Motor neuron (in vitro differentiated cells): ENCODE measurements at regions not wholly inside any gene's neighbourhood (a gene's known extent, or its start where the extent isn't known, plus 50 kb on each side); places are given as distances from the start of the nearest gene placed in this dataset.

Source experiments
- ATAC-seq, 8 experiments: fragments of 200-7000 bp; cut with Tn5 transposase; replicated peaks in 6 of 8; 2 replicates each; pipeline ENCODE4 v1.8.0; 2021; ENCODE audit warnings: mild to moderate bottlenecking in 8 of 8, moderate library complexity in 8 of 8
- H3K27ac ChIP-seq, 2 donors: fragments of 250-450 bp; sonication (Bioruptor Pico); 2 replicates each; pipeline ENCODE4 v1.9.0; 2021; ENCODE audit warnings: antibody characterized with exemption in 2 of 2, mild to moderate bottlenecking in 2 of 2, moderate library complexity in 1 of 2
- H3K4me1 ChIP-seq, 2 donors: fragments of 250-450 bp; sonication (Bioruptor Pico); replicated peaks in 1 of 2; 2 replicates each; pipeline ENCODE4 v1.6.1; 2021; ENCODE audit warnings: antibody characterized with exemption in 2 of 2, mild to moderate bottlenecking in 2 of 2, moderate library complexity in 1 of 2
- H3K4me3 ChIP-seq, 5 donors: fragments of 250-450 bp; sonication (Bioruptor Pico); 2 replicates each; pipeline ENCODE4 v1.9.0; 2021; ENCODE audit warnings: antibody characterized with exemption in 5 of 5, mild to moderate bottlenecking in 5 of 5, moderate library complexity in 4 of 5
- WGBS, 10 experiments: fragments of 450-650 bp; shearing (Covaris generic); methylation state at CpG; one replicate each; pipeline ENCODE4 v1.0.0; 2022; 5-methylcytosine and 5-hydroxymethylcytosine counted together
- in situ Hi-C, 9 experiments: fragments of 400-800 bp; cut with MboI; loops; one replicate each; pipeline ENCODE4 v1.15.0; 2021; ENCODE audit warnings: low sequenced_read_pairs in 9 of 9, low pct_unique_long_range_greater_than_20kb in 2 of 9; ENCODE audit not compliant: unreplicated experiment in 9 of 9

DNA sequence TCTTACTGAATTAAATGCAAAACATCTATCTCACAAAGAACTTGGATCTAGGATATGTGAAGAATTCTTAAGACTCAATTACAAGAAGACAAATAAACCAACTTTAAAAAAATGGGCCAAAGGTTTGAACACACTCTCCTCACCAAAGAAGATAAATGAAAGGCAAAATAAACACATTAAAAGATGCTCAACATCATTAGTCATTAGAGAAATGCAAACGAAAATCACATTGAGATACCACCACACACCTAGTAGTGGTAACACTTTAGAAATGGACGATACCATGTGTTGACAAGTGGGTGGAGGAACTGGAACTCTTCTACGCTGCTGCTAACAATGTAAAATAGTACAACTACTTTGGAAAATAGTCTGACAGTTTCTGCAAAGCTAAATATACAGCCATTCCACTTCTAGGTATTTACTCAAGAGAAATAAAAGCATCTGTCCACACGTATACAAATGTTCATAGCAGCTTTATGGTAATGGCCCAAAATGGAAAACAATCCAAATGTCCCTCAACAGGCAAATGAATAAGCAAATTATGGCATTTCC, 194.3 kb downstream of the RHOU start:
- H3K4me1 ChIP-seq = peaks cover 17 to 24% of the 10 kb centered on the region in 2 donors
- H3K4me3 ChIP-seq = no peak overlapping the region
- no peak overlapping the region for H3K27ac ChIP-seq
- in situ Hi-C loops = no loop called here
- WGBS, 10 experiments = 0 to 100% (median 83%) methylated on average over 1 to 4 of the region's 4 CpGs
- ATAC-seq = peak in 2 of 8 experiments; percentile 11 to 21

DNA sequence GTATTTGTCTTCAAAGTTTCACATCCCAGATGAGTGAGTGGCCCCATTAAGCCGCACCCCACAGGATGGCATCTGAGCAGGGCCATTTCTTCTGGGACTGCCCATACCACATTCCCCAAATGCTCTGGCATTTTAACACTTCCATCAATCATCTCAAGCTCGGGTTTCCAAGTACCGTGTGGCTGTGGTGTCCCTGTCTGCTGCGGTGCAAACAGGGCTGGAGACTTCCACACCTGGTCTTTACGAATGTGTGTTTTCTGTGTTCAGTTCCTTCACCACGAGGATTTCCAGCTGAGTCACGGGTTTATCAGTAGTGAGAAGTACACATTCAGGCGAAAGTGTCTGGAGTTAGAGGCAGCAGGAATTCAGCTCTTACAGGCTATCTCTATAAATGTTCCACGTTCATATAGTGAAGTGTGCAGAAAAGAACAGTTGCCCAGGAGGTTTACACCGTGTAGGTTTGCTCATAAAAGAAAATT, 195.2 kb downstream of the RHOU start:
- peaks cover 17 to 21% of the 10 kb centered on the region in 2 donors for H3K4me1 ChIP-seq
- in situ Hi-C loops = no loop called here
- H3K4me3 ChIP-seq = no peak overlapping the region
- 59 to 100% (median 79%) methylated on average over 1 to 10 of the region's 10 CpGs; no CpG with 5 or more reads in 2 of the 10 experiments for WGBS, 10 experiments
- no peak overlapping the region for H3K27ac ChIP-seq
- ATAC-seq = no peak

GRCh38 chr1:228933753-228934152, 198.5 kb downstream of the RHOU start:
- Histone ChIP-seq H3K4me3 (no peak overlapping the region), H3K27ac (no peak overlapping the region), H3K4me1 (peaks cover 17 to 23% of the 10 kb centered on the region in 2 donors)
- in situ Hi-C loops = no loop called here
- WGBS, 10 experiments = 40 to 100% (median 84%) methylated on average over 1 to 3 of the region's 3 CpGs; no CpG with 5 or more reads in 4 of the 10 experiments
- no peak for ATAC-seq

- Histone ChIP-seq H3K4me1 (peaks cover 21% of the 10 kb centered on the region in 2 donors), H3K27ac (no peak overlapping the region), H3K4me3 (no peak overlapping the region)
- no peak for ATAC-seq
- WGBS, 10 experiments = 62 to 100% (median 97%) methylated on average over 1 to 4 of the region's 4 CpGs; no CpG with 5 or more reads in 3 of the 10 experiments
- in situ Hi-C loops = no loop called here
Measured at GRCh38 chr1:228935198-228935663, 200.0 kb downstream of the RHOU start.

DNA sequence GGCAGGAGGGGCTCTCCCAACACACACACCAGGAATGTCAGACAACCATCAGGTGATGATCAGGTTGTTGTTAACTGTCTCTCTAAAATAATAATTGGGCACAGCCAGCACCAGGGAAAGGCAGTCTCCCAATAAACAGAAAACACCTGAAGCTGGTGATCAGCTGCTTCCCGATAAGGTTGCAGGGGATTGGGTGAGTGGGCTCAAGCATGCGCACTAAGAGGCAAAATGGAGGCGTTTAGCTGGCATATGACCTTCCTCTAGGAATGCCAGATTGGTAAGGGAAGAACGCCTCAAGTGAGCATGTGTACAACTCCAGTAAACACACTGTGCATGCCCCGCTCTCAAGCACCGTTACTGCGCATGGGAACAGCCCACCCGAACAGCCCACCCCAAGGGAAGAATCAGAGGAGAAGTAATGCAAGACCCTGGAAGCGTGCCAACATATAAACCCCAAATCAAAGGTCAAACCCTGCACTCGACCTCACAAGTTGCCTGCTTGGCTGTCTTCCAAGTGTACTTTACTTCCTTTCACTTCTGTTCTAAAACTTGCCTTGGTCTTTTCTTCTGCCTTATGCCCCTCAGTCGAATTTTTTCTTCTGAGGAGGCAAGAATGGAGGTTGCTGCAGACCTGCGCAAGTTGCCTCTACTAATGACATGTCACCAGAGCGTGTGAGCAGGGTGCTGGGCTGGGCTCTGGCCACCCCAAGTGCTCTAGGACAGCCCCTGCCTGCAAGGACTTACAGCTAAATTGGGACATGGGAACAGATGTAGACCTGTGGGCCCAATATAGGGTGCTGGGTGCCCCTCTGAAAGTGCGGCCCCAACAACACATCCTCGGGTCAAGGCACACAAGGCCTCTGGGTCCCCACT, 200.8 kb downstream of the RHOU start:
- ATAC-seq = no peak
- 0 to 100% (median 79%) methylated on average over 1 to 15 of the region's 15 CpGs for WGBS, 10 experiments
- in situ Hi-C loops = no loop called here

GRCh38 chr1:228936881-228937280, 201.6 kb downstream of the RHOU start:
- Histone ChIP-seq H3K4me1 (peaks cover 32 to 34% of the 10 kb centered on the region in 2 donors), H3K4me3 (no peak overlapping the region), H3K27ac (no peak overlapping the region)
- in situ Hi-C loops = no loop called here
- 89 to 100% (median 96%) methylated on average over 1 to 6 of the region's 6 CpGs; no CpG with 5 or more reads in 5 of the 10 experiments for WGBS, 10 experiments
- no peak for ATAC-seq

More for the DNA sequence above, 200.8 kb downstream of the RHOU start:
- H3K27ac ChIP-seq = no peak overlapping the region
- no peak overlapping the region for H3K4me3 ChIP-seq
- peaks cover 29 to 30% of the 10 kb centered on the region in 2 donors for H3K4me1 ChIP-seq

DNA sequence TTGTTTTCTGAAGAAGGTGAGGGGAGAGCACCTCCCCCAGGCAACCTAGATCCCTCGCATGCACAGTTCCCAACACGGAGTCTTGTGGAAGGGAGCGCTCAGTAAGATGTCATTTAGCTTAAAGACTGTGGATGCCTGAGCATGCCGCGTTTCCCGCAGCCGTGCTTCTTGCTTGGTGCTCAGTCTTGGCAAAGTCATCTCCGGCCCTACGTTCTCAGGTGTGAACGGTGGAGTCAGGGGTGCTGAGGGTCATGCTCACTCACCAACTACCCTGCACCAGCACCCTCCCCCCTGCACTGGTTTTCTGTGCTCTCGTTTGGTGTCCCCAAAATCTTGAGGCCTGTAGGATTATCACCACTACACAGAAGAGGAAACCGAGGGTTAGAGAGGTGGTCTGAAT, 202.1 kb downstream of the RHOU start:
- H3K27ac ChIP-seq = peak overlapping the region in 1 of 2 donors; percentile 8

DNA sequence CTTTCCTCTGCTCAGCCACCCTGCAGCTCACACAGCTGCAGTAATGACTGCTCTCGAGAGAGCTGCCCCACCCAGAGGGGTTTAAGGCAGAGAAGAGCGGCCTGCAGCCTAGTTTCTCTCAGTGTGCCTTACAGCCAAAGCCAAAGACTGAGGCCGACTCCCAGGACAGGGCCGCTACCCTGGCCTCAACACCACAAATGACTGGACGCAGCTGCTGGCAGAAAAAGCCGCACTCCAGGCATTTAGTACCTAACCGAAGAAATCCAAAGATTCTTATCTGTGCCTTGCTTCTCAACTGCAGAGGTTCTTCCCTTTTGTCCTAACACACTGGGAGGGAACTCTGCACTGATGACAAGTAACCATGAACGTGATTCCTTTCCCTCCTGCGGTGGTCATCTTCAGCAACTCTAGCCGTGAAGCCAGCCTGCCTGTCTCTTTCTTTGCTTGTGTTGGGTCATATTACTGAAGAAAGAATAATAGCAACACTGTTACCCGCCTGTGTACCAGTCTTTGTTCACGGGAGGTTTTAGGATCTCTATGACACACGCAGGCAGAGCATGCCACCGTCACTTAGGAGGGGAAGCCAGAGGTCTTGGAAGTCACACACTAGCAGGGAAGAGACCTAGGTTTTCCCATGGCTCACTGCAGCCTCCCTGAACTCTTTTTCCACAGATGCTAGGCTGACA, 202.7 kb downstream of the RHOU start:
- Histone ChIP-seq H3K27ac (peak overlapping the region in 1 of 2 donors; percentile 42), H3K4me3 (no peak overlapping the region), H3K4me1 (peaks cover 32 to 34% of the 10 kb centered on the region in 2 donors)
- ATAC-seq = peak; percentile 46 to 98 (median 74)
- in situ Hi-C loops = no loop called here
- WGBS, 10 experiments = 40 to 100% (median 53%) methylated on average over 1 to 14 of the region's 14 CpGs

More for the DNA sequence above, 202.1 kb downstream of the RHOU start:
- Histone ChIP-seq H3K4me3 (no peak overlapping the region), H3K4me1 (peaks cover 32 to 34% of the 10 kb centered on the region in 2 donors)
- 83 to 100% (median 90%) methylated on average over 1 to 11 of the region's 12 CpGs; no CpG with 5 or more reads in 4 of the 10 experiments for WGBS, 10 experiments
- in situ Hi-C loops = no loop called here
- ATAC-seq = no peak

DNA sequence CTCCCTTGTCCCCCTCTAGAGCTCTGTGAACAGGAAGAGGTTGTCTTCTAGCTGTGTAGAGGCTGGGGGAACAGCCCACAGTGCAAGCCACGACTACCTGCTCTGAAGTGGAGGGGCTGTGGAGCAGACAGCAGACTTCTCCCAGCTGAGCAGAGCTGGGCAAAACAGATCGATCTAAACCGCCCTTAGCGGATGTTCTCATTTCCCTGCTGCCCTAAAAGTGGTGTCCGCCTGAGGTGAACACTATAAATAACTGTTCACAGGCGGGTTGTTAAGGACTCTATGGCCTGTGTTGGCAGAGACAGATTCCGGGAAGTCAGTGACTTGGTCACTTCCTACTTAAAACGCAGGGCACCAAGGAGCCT, 203.2 kb downstream of the RHOU start:
- WGBS, 10 experiments = 53 to 100% (median 67%) methylated on average over 1 to 8 of the region's 8 CpGs; no CpG with 5 or more reads in 1 of the 10 experiments
- H3K4me1 ChIP-seq = peaks cover 32 to 34% of the 10 kb centered on the region in 2 donors
- ATAC-seq = peak in 5 of 8 experiments; percentile 54 to 72 (median 67)
- H3K27ac ChIP-seq = peak overlapping the region in 1 of 2 donors; percentile 42
- in situ Hi-C loops = no loop called here
- no peak overlapping the region for H3K4me3 ChIP-seq

DNA sequence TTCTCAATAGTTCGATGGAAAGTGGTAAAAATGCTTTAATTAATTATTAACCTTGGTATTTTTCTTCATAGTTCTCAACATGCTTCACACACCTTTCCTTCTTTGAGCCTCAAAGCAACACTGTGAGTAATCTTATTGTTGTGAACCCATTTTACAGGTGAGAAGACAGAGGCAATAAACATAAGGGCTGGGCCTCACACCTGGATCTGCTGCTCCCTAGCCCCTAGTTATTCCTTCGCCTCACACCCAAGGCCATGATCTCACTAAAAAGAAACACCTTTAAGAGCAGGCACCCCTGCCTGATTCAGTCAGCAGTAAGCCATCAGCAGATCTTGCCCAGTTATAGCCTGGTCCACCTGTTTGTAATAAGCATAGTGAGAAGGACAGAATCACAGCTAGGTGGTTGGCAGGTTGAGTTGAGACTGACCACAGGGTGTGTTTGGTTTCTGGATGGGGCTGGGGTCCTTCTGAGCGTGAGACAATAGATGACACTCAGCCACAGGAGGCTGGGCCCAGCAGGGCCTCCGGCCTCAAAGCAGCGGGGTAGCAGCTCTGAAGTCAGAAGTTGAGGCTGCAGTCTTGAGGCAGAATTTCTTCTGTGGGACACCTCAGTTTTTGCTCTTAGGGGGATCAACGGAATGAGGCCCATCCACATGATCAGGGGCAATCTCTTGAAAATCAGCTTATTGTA, 203.9 kb downstream of the RHOU start:
- no peak overlapping the region for H3K27ac ChIP-seq
- no peak for ATAC-seq
- in situ Hi-C loops = no loop called here

GRCh38 chr1:228939881-228940392, 204.7 kb downstream of the RHOU start:
- Histone ChIP-seq H3K27ac (no peak overlapping the region), H3K4me1 (peaks cover 45 to 46% of the 10 kb centered on the region in 2 donors), H3K4me3 (no peak overlapping the region)
- 61 to 100% (median 86%) methylated on average over 2 to 7 of the region's 7 CpGs; no CpG with 5 or more reads in 2 of the 10 experiments for WGBS, 10 experiments
- in situ Hi-C loops = no loop called here
- no peak for ATAC-seq

More for the DNA sequence above, 203.9 kb downstream of the RHOU start:
- H3K4me3 ChIP-seq = no peak overlapping the region
- peaks cover 37 to 38% of the 10 kb centered on the region in 2 donors for H3K4me1 ChIP-seq
- 80 to 100% (median 95%) methylated on average over 1 to 6 of the region's 6 CpGs; no CpG with 5 or more reads in 1 of the 10 experiments for WGBS, 10 experiments

- in situ Hi-C loops = no loop called here
- Histone ChIP-seq H3K4me3 (no peak overlapping the region), H3K4me1 (peaks cover 48 to 50% of the 10 kb centered on the region in 2 donors), H3K27ac (no peak overlapping the region)
- no peak for ATAC-seq
- 57 to 100% (median 92%) methylated on average over 1 to 7 of the region's 7 CpGs; no CpG with 5 or more reads in 5 of the 10 experiments for WGBS, 10 experiments
Measured at GRCh38 chr1:228940526-228940925, 205.2 kb downstream of the RHOU start.
